SKM-1 (cell line): ENCODE measurements at regions not wholly inside any gene's neighbourhood (a gene's known extent, or its start where the extent isn't known, plus 50 kb on each side); places are given as distances from the start of the nearest gene placed in this dataset.

Experiments used
- DNase-seq: peaks from one replicate; lab custom pipeline; 2025; ENCODE audit not compliant: unreplicated experiment; lab: John Stamatoyannopoulos, UW

- DNase-seq: no peak
Observed at GRCh38 chr1:163650624-163651023, 328.9 kb downstream of the NUF2 start.

- no peak for DNase-seq
Observed at GRCh38 chr1:163652441-163652840, 330.7 kb downstream of the NUF2 start.

- DNase-seq: no peak
Observed at GRCh38 chr1:163655565-163655964, 333.8 kb downstream of the NUF2 start.

GRCh38 chr1:163656095-163656759, 334.5 kb downstream of the NUF2 start:
- no peak for DNase-seq

- DNase-seq: no peak
Observed at GRCh38 chr1:163657719-163658118, 336.0 kb downstream of the NUF2 start.

GRCh38 chr1:163661391-163661790, 339.6 kb downstream of the NUF2 start:
- DNase-seq: no peak

- DNase-seq: no peak
Observed at GRCh38 chr1:163664671-163665335, 343.0 kb downstream of the NUF2 start.

GRCh38 chr1:163668472-163668871, 346.7 kb downstream of the NUF2 start:
- no peak for DNase-seq

- DNase-seq: no peak
Observed at GRCh38 chr1:163670989-163671757, 349.4 kb downstream of the NUF2 start.

GRCh38 chr1:163672976-163673758, 351.4 kb downstream of the NUF2 start:
- DNase-seq: no peak

- DNase-seq: no peak
Observed at GRCh38 chr1:163673759-163674151, 352.0 kb downstream of the NUF2 start.

- DNase-seq: no peak
Observed at GRCh38 chr1:163674236-163674635, 352.5 kb downstream of the NUF2 start.

- DNase-seq: no peak
Observed at GRCh38 chr1:163684785-163685184, 363.0 kb downstream of the NUF2 start.

GRCh38 chr1:163692266-163692665, 370.5 kb downstream of the NUF2 start:
- DNase-seq: no peak

- no peak for DNase-seq
Observed at GRCh38 chr1:163697137-163697536, 375.4 kb downstream of the NUF2 start.

- no peak for DNase-seq
Observed at GRCh38 chr1:163701783-163702374, 380.1 kb downstream of the NUF2 start.

- no peak for DNase-seq
Observed at GRCh38 chr1:163703794-163704193, 382.0 kb downstream of the NUF2 start.

GRCh38 chr1:163706915-163707314, 385.2 kb downstream of the NUF2 start:
- DNase-seq: no peak

- no peak for DNase-seq
Observed at GRCh38 chr1:163709636-163710035, 387.9 kb downstream of the NUF2 start.

GRCh38 chr1:163712321-163712720, 390.6 kb downstream of the NUF2 start:
- DNase-seq: no peak

GRCh38 chr1:163720294-163720693, 398.5 kb downstream of the NUF2 start:
- no peak for DNase-seq
